ENCODE measurements at regions not wholly inside any gene's neighbourhood (a gene's known extent, or its start where the extent isn't known, plus 50 kb on each side); places are given as distances from the start of the nearest gene placed in this dataset.
"Not testable (repeated sequence)": the region's sequence is repeated elsewhere in the genome, so short reads cannot be mapped to it uniquely, and the experiment has no call there.

DNA sequence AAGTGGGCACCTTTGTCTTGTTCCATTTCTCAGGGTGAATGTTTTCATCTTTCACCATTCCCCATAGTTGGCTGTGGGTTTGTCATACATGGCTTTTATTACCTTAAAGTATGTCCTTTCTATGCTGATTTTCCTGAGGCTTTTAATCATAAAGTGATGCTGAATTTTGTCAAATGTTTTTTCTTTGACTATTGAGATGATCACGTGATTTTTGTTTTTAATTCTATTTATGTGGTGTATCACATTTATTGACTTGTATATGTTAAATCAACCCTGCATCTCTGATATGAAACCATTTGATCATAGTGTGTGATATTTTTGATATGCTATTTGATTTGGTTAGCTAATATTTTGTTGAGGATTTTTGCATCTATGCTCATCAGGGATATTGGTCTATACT, 216.4 kb upstream of the FAT3 start:
- H3K4me3 ChIP-seq (ENCODE audit: low read length in 3 of 3): no peak overlapping the region
- H3K9me3 ChIP-seq (ENCODE audit: control insufficient read depth in 3 of 3, low read length in 3 of 3): no peaks in the 10 kb centered on the region
- no peak overlapping the region for H3K9ac ChIP-seq (ENCODE audit: low read depth in 1 of 3, low read length in 3 of 3)
- no peaks in the 10 kb centered on the region for H3K27me3 ChIP-seq (ENCODE audit: control insufficient read depth in 3 of 3, insufficient read depth in 3 of 3, low read length in 3 of 3)
- no peaks in the 10 kb centered on the region for H3K4me1 ChIP-seq (ENCODE audit: control insufficient read depth in 3 of 3, insufficient read depth in 3 of 3, low read length in 3 of 3)
- H3K36me3 ChIP-seq (ENCODE audit: control insufficient read depth in 3 of 3, insufficient read depth in 3 of 3, low read length in 3 of 3): no peaks in the 10 kb centered on the region
- no peak overlapping the region for H3K27ac ChIP-seq (ENCODE audit: low read depth, low read length)

- no peak overlapping the region for H3K4me3 ChIP-seq (ENCODE audit: low read length in 3 of 3)
Observed at GRCh38 chr11:92002568-92002967, 222.1 kb upstream of the FAT3 start.

DNA sequence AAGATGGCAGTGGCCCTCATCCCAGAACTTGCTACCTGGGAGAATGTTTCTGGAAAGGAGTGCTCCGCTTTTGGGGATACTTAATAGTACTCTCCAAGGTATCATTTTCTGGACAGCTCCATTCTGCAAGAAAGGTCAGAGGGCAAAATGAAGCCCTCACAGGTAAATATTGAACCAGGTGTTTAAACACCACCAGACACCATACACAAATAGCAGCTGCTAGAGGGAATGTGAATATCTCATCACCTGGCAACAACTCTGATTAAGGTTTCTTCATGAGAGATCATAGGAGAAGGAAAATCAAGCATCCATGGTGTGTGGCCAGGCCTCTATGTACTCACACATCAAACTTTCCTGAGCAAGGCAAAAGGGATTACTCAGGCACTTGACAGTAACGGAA, 226.1 kb upstream of the FAT3 start:
- H3K4me3 ChIP-seq (ENCODE audit: low read length in 3 of 3): no peak overlapping the region

More at GRCh38 chr11:92002568-92002967, 222.1 kb upstream of the FAT3 start:
- no peaks in the 10 kb centered on the region for H3K9me3 ChIP-seq (ENCODE audit: control insufficient read depth in 3 of 3, low read length in 3 of 3)
- H3K9ac ChIP-seq (ENCODE audit: low read depth in 1 of 3, low read length in 3 of 3): no peak overlapping the region
- H3K36me3 ChIP-seq (ENCODE audit: control insufficient read depth in 3 of 3, insufficient read depth in 3 of 3, low read length in 3 of 3): no peaks in the 10 kb centered on the region
- no peaks in the 10 kb centered on the region for H3K27me3 ChIP-seq (ENCODE audit: control insufficient read depth in 3 of 3, insufficient read depth in 3 of 3, low read length in 3 of 3)
- H3K27ac ChIP-seq (ENCODE audit: low read depth, low read length): no peak overlapping the region
- H3K4me1 ChIP-seq (ENCODE audit: control insufficient read depth in 3 of 3, insufficient read depth in 3 of 3, low read length in 3 of 3): no peaks in the 10 kb centered on the region

DNA sequence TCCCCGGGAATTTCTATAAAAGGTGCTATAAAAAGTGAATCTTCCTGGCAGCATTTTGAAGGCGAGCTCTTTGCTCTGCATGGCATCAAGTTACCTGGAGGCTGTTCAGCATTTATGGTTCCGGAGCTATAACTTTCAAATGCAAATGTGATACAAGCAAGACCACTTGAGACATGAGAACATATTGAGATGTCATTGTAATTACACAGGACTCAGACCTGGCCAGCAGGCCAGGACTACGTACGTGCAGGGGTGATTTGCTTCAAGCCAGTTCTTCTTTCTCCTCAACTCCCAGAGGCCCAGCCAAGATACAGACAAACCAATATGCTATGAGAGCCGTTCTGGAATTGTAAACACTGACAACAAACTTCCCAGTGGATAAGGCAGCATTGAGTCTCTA, 227.4 kb upstream of the FAT3 start:
- H3K4me3 ChIP-seq (ENCODE audit: low read length in 3 of 3): no peak overlapping the region
- H3K9ac ChIP-seq (ENCODE audit: low read depth in 1 of 3, low read length in 3 of 3): no peak overlapping the region
- no peak overlapping the region for H3K27ac ChIP-seq (ENCODE audit: low read depth, low read length)
- H3K27me3 ChIP-seq (ENCODE audit: control insufficient read depth in 3 of 3, insufficient read depth in 3 of 3, low read length in 3 of 3): no peaks in the 10 kb centered on the region
- H3K36me3 ChIP-seq (ENCODE audit: control insufficient read depth in 3 of 3, insufficient read depth in 3 of 3, low read length in 3 of 3): no peaks in the 10 kb centered on the region
- peaks cover 0 to 3% (median 0%) of the 10 kb centered on the region in 3 donors for H3K4me1 ChIP-seq (ENCODE audit: control insufficient read depth in 3 of 3, insufficient read depth in 3 of 3, low read length in 3 of 3)
- H3K9me3 ChIP-seq (ENCODE audit: control insufficient read depth in 3 of 3, low read length in 3 of 3): no peaks in the 10 kb centered on the region

More for the DNA sequence above, 226.1 kb upstream of the FAT3 start:
- Histone ChIP-seq H3K36me3 (ENCODE audit: control insufficient read depth in 3 of 3, insufficient read depth in 3 of 3, low read length in 3 of 3) (no peaks in the 10 kb centered on the region), H3K9me3 (ENCODE audit: control insufficient read depth in 3 of 3, low read length in 3 of 3) (no peaks in the 10 kb centered on the region), H3K4me1 (ENCODE audit: control insufficient read depth in 3 of 3, insufficient read depth in 3 of 3, low read length in 3 of 3) (peaks cover 0 to 3% (median 0%) of the 10 kb centered on the region in 3 donors), H3K9ac (ENCODE audit: low read depth in 1 of 3, low read length in 3 of 3) (no peak overlapping the region), H3K27ac (ENCODE audit: low read depth, low read length) (no peak overlapping the region), H3K27me3 (ENCODE audit: control insufficient read depth in 3 of 3, insufficient read depth in 3 of 3, low read length in 3 of 3) (no peaks in the 10 kb centered on the region)

DNA sequence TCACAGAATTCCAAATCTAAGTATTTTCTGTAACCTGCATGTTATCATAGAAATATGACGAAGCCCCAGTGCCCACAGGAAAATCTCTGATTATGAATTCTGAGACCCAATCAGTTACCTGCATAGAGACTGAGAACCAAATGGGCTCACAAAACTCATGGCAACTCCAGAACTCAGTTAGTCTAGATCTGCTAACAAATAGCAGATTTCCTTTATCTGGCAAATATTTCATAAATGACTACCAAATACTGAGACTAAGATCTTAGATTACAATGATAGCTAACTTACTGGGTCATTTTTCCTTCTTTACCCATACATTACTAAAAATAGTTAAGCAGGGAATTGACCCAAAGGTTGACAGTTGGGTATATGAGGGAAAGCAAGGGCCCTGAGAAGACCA, 228.1 kb upstream of the FAT3 start:
- Histone ChIP-seq H3K27me3 (ENCODE audit: control insufficient read depth in 3 of 3, insufficient read depth in 3 of 3, low read length in 3 of 3) (no peaks in the 10 kb centered on the region), H3K27ac (ENCODE audit: low read depth, low read length) (no peak overlapping the region), H3K36me3 (ENCODE audit: control insufficient read depth in 3 of 3, insufficient read depth in 3 of 3, low read length in 3 of 3) (no peaks in the 10 kb centered on the region), H3K4me1 (ENCODE audit: control insufficient read depth in 3 of 3, insufficient read depth in 3 of 3, low read length in 3 of 3) (peaks cover 0 to 3% (median 0%) of the 10 kb centered on the region in 3 donors), H3K9me3 (ENCODE audit: control insufficient read depth in 3 of 3, low read length in 3 of 3) (no peaks in the 10 kb centered on the region), H3K4me3 (ENCODE audit: low read length in 3 of 3) (no peak overlapping the region), H3K9ac (ENCODE audit: low read depth in 1 of 3, low read length in 3 of 3) (no peak overlapping the region)

DNA sequence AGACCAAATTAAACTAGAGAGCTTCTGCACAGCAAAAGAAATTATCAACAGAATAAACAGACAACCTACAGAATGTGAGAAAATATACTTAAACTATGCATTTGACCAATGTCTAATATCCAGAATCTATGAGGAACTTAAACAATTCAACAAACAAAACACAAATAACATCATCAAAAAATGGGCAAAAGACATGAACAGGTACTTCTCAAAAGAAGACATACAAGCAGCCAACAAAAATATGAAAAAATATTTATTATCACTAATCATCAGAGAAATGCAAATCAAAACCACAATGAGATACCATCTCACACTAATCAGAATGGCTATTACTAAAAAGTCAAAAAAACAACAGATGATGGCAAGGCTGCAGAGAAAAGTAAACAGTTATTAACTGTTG, 236.2 kb upstream of the FAT3 start:
- not testable (repeated sequence) for H3K4me1 ChIP-seq (ENCODE audit: control insufficient read depth in 3 of 3, insufficient read depth in 3 of 3, low read length in 3 of 3); H3K9me3 ChIP-seq (ENCODE audit: control insufficient read depth in 3 of 3, low read length in 3 of 3); H3K4me3 ChIP-seq (ENCODE audit: low read length in 3 of 3); H3K36me3 ChIP-seq (ENCODE audit: control insufficient read depth in 3 of 3, insufficient read depth in 3 of 3, low read length in 3 of 3); H3K9ac ChIP-seq (ENCODE audit: low read depth in 1 of 3, low read length in 3 of 3); H3K27me3 ChIP-seq (ENCODE audit: control insufficient read depth in 3 of 3, insufficient read depth in 3 of 3, low read length in 3 of 3); H3K27ac ChIP-seq (ENCODE audit: low read depth, low read length)

- Histone ChIP-seq H3K9me3 (ENCODE audit: control insufficient read depth in 3 of 3, low read length in 3 of 3) (no peaks in the 10 kb centered on the region), H3K36me3 (ENCODE audit: control insufficient read depth in 3 of 3, insufficient read depth in 3 of 3, low read length in 3 of 3) (no peaks in the 10 kb centered on the region), H3K4me1 (ENCODE audit: control insufficient read depth in 3 of 3, insufficient read depth in 3 of 3, low read length in 3 of 3) (peaks cover 0 to 6% (median 5%) of the 10 kb centered on the region in 3 donors), H3K27ac (ENCODE audit: low read depth, low read length) (no peak overlapping the region), H3K4me3 (ENCODE audit: low read length in 3 of 3) (no peak overlapping the region), H3K27me3 (ENCODE audit: control insufficient read depth in 3 of 3, insufficient read depth in 3 of 3, low read length in 3 of 3) (no peaks in the 10 kb centered on the region), H3K9ac (ENCODE audit: low read depth in 1 of 3, low read length in 3 of 3) (no peak overlapping the region)
Observed at GRCh38 chr11:91986218-91986617, 238.4 kb upstream of the FAT3 start.

DNA sequence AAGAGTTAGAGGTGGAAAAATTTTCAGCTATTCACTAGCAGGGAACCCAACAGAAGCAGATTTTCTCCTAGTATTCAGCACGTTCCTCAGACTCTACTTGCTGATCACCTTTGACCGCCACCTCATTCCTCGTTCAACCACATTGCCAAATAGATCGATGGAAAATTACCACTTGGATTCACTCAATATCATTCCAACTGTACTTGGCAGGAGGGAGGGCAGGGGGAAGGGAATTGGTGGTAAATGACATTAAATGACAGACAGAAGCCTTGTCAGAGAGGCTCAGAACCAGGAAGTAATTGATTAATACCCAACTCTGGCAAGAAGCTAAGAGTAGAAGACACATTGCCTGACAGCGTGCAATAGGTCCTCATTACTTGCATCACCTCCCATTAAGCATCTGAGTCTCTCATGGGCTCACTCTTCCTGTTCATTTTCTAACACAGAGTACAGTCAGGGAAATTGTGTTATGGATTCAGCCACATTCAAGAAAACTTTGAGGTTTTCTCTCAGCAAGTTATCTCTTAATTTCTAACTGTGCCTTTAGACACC, 240.5 kb upstream of the FAT3 start:
- H3K36me3 ChIP-seq (ENCODE audit: control insufficient read depth in 3 of 3, insufficient read depth in 3 of 3, low read length in 3 of 3): no peaks in the 10 kb centered on the region
- H3K9ac ChIP-seq (ENCODE audit: low read depth in 1 of 3, low read length in 3 of 3): no peak overlapping the region
- peaks cover 0 to 6% (median 5%) of the 10 kb centered on the region in 3 donors for H3K4me1 ChIP-seq (ENCODE audit: control insufficient read depth in 3 of 3, insufficient read depth in 3 of 3, low read length in 3 of 3)
- no peaks in the 10 kb centered on the region for H3K27me3 ChIP-seq (ENCODE audit: control insufficient read depth in 3 of 3, insufficient read depth in 3 of 3, low read length in 3 of 3)
- no peak overlapping the region for H3K4me3 ChIP-seq (ENCODE audit: low read length in 3 of 3)
- no peaks in the 10 kb centered on the region for H3K9me3 ChIP-seq (ENCODE audit: control insufficient read depth in 3 of 3, low read length in 3 of 3)
- no peak overlapping the region for H3K27ac ChIP-seq (ENCODE audit: low read depth, low read length)

DNA sequence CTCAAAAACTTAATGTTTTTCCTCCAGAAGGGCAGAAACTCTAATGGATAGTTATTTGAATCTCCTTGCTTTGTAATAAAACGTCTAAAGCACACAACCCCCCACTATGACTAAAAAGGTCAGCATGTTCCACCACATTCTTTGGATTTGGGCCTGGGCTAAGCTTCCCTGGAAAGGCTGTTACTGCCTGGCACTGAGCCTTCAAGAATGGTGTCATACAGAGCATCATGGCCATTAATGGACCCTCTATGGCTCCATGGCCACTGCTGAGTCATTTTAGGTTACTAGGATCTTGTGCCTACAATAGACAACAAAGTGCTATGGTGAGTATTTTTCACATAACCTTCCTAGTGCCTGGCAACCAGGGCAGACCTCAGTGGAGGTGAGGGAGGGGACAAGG, 242.6 kb upstream of the FAT3 start:
- Histone ChIP-seq H3K9me3 (ENCODE audit: control insufficient read depth in 3 of 3, low read length in 3 of 3) (no peaks in the 10 kb centered on the region), H3K4me1 (ENCODE audit: control insufficient read depth in 3 of 3, insufficient read depth in 3 of 3, low read length in 3 of 3) (peaks cover 0 to 6% (median 5%) of the 10 kb centered on the region in 3 donors), H3K9ac (ENCODE audit: low read depth in 1 of 3, low read length in 3 of 3) (no peak overlapping the region), H3K27ac (ENCODE audit: low read depth, low read length) (peak overlapping the region; percentile 36), H3K4me3 (ENCODE audit: low read length in 3 of 3) (no peak overlapping the region), H3K36me3 (ENCODE audit: control insufficient read depth in 3 of 3, insufficient read depth in 3 of 3, low read length in 3 of 3) (no peaks in the 10 kb centered on the region), H3K27me3 (ENCODE audit: control insufficient read depth in 3 of 3, insufficient read depth in 3 of 3, low read length in 3 of 3) (no peaks in the 10 kb centered on the region)

GRCh38 chr11:91979775-91980174, 244.8 kb upstream of the FAT3 start:
- Histone ChIP-seq H3K9ac (ENCODE audit: low read depth in 1 of 3, low read length in 3 of 3) (no peak overlapping the region), H3K36me3 (ENCODE audit: control insufficient read depth in 3 of 3, insufficient read depth in 3 of 3, low read length in 3 of 3) (no peaks in the 10 kb centered on the region), H3K27ac (ENCODE audit: low read depth, low read length) (no peak overlapping the region), H3K4me3 (ENCODE audit: low read length in 3 of 3) (no peak overlapping the region), H3K4me1 (ENCODE audit: control insufficient read depth in 3 of 3, insufficient read depth in 3 of 3, low read length in 3 of 3) (peaks cover 0 to 6% (median 5%) of the 10 kb centered on the region in 3 donors), H3K27me3 (ENCODE audit: control insufficient read depth in 3 of 3, insufficient read depth in 3 of 3, low read length in 3 of 3) (no peaks in the 10 kb centered on the region), H3K9me3 (ENCODE audit: control insufficient read depth in 3 of 3, low read length in 3 of 3) (no peaks in the 10 kb centered on the region)

Data from skeletal muscle tissue (tissue), 3 donors.